GM12892 (cell line): ENCODE measurements at regions not wholly inside any gene's neighbourhood (a gene's known extent, or its start where the extent isn't known, plus 50 kb on each side); places are given as distances from the start of the nearest gene placed in this dataset.
A peak's percentile ranks its signal among the peaks of the same experiment; 100 is the strongest.
"Not testable (repeated sequence)": the region's sequence is repeated elsewhere in the genome, so short reads cannot be mapped to it uniquely, and the experiment has no call there.

Experiments used
- DNase-seq: peaks from one replicate; pipeline ENCODE4 v3.0.0; 2011; ENCODE audit not compliant: insufficient read length
- FAIRE-seq: peaks from 2 replicates; lab custom pipeline; 2011; peaks lifted over from hg19 to GRCh38; lab: Jason Lieb, UNC
- POLR2A ChIP-seq: IDR thresholded peaks from 2 replicates; pipeline ENCODE4 v1.6.1; 2011; ENCODE audit warnings: low read depth, low read length, control low read depth
- POLR2AphosphoS5 ChIP-seq: IDR thresholded peaks from 2 replicates; pipeline ENCODE4 v1.6.1; 2011; ENCODE audit warnings: low read depth, low read length, control low read depth
- TAF1 ChIP-seq: IDR thresholded peaks from 2 replicates; pipeline ENCODE4 v1.6.1; 2011; ENCODE audit warnings: low read depth, mild to moderate bottlenecking, control low read depth, low read length, borderline replicate concordance

- FAIRE-seq: no peak
- TF ChIP-seq TAF1 (no peak), POLR2AphosphoS5 (no peak), POLR2A (no peak)
- no peak for DNase-seq
Measured at GRCh38 chr6:15911753-15912504, 217.0 kb upstream of the MYLIP start.

- TF ChIP-seq TAF1 (no peak), POLR2AphosphoS5 (no peak), POLR2A (no peak)
- DNase-seq: no peak
- no peak for FAIRE-seq
Measured at GRCh38 chr6:15909290-15910070, 219.4 kb upstream of the MYLIP start.

GRCh38 chr6:15908871-15909270, 220.0 kb upstream of the MYLIP start:
- TF ChIP-seq TAF1 (no peak), POLR2A (no peak), POLR2AphosphoS5 (no peak)
- peak; percentile 54 for FAIRE-seq
- DNase-seq: no peak

GRCh38 chr6:15907914-15908518, 220.9 kb upstream of the MYLIP start:
- TF ChIP-seq TAF1 (no peak), POLR2AphosphoS5 (no peak), POLR2A (no peak)
- FAIRE-seq: no peak
- no peak for DNase-seq

- not testable (repeated sequence) for FAIRE-seq, DNase-seq
Measured at GRCh38 chr6:15907220-15907913, 221.5 kb upstream of the MYLIP start.

- TF ChIP-seq TAF1: no peak
- no peak for TF ChIP-seq POLR2AphosphoS5
- TF ChIP-seq POLR2A: no peak
- FAIRE-seq (no peak), DNase-seq (no peak)
Measured at GRCh38 chr6:15906420-15907016, 222.4 kb upstream of the MYLIP start.

- TF ChIP-seq POLR2A (no peak), TAF1 (no peak), POLR2AphosphoS5 (no peak)
- peak; percentile 71 for FAIRE-seq
- no peak for DNase-seq
Measured at GRCh38 chr6:15905488-15906419, 223.1 kb upstream of the MYLIP start.

- TF ChIP-seq POLR2A (no peak), TAF1 (no peak), POLR2AphosphoS5 (no peak)
- FAIRE-seq (peak; percentile 36), DNase-seq (no peak)
Measured at GRCh38 chr6:15904651-15905376, 224.1 kb upstream of the MYLIP start.
